ENCODE measurements at regions not wholly inside any gene's neighbourhood (a gene's known extent, or its start where the extent isn't known, plus 50 kb on each side); places are given as distances from the start of the nearest gene placed in this dataset.

DNA sequence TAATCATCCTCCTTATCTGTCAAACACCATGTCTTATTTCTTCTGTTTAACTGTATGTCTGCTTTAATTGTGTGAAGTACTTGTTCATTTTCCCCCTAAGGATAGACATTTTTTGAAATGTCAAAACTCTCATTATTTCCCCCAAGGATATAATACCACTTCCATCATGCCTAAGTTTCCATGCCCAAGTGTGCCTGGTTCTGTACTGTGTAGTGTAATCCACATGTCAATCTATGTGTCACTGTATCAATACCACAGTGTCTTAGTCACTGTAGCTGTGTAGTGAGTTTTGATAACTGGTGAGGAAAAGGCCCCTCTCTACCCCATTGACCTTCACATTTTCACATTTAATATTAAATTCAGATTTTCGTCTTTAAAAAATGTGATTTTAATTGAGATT, 1265.5 kb downstream of the PCDH9 start:
- TF ChIP-seq PTBP1 (IDR thresholded peaks at IDR 0.05; ENCODE audit: low read depth, low read length, poor library complexity, severe bottlenecking): no peak
- TF ChIP-seq, protein P1, sequence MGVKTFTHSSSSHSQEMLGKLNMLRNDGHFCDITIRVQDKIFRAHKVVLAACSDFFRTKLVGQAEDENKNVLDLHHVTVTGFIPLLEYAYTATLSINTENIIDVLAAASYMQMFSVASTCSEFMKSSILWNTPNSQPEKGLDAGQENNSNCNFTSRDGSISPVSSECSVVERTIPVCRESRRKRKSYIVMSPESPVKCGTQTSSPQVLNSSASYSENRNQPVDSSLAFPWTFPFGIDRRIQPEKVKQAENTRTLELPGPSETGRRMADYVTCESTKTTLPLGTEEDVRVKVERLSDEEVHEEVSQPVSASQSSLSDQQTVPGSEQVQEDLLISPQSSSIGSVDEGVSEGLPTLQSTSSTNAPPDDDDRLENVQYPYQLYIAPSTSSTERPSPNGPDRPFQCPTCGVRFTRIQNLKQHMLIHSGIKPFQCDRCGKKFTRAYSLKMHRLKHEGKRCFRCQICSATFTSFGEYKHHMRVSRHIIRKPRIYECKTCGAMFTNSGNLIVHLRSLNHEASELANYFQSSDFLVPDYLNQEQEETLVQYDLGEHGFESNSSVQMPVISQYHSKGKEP (CRISPR knock-in tag; IDR thresholded peaks at IDR 0.05): no peak
- TF ChIP-seq, protein P2, sequence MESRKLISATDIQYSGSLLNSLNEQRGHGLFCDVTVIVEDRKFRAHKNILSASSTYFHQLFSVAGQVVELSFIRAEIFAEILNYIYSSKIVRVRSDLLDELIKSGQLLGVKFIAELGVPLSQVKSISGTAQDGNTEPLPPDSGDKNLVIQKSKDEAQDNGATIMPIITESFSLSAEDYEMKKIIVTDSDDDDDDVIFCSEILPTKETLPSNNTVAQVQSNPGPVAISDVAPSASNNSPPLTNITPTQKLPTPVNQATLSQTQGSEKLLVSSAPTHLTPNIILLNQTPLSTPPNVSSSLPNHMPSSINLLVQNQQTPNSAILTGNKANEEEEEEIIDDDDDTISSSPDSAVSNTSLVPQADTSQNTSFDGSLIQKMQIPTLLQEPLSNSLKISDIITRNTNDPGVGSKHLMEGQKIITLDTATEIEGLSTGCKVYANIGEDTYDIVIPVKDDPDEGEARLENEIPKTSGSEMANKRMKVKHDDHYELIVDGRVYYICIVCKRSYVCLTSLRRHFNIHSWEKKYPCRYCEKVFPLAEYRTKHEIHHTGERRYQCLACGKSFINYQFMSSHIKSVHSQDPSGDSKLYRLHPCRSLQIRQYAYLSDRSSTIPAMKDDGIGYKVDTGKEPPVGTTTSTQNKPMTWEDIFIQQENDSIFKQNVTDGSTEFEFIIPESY (CRISPR knock-in tag; IDR thresholded peaks at IDR 0.05): no peak
- TF ChIP-seq, protein P3, sequence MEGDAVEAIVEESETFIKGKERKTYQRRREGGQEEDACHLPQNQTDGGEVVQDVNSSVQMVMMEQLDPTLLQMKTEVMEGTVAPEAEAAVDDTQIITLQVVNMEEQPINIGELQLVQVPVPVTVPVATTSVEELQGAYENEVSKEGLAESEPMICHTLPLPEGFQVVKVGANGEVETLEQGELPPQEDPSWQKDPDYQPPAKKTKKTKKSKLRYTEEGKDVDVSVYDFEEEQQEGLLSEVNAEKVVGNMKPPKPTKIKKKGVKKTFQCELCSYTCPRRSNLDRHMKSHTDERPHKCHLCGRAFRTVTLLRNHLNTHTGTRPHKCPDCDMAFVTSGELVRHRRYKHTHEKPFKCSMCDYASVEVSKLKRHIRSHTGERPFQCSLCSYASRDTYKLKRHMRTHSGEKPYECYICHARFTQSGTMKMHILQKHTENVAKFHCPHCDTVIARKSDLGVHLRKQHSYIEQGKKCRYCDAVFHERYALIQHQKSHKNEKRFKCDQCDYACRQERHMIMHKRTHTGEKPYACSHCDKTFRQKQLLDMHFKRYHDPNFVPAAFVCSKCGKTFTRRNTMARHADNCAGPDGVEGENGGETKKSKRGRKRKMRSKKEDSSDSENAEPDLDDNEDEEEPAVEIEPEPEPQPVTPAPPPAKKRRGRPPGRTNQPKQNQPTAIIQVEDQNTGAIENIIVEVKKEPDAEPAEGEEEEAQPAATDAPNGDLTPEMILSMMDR (CRISPR knock-in tag; IDR thresholded peaks at IDR 0.05): no peak
- no peak for TF ChIP-seq SP1 (IDR thresholded peaks at IDR 0.05)
- TF ChIP-seq SP1 (CRISPR knock-in tag; IDR thresholded peaks at IDR 0.05): no peak
- TF ChIP-seq RBAK (CRISPR knock-in tag; IDR thresholded peaks at IDR 0.05): no peak
- TF ChIP-seq CENPX (CRISPR knock-in tag; IDR thresholded peaks at IDR 0.05): no peak
- TF ChIP-seq ZMYM3 (CRISPR knock-in tag; IDR thresholded peaks at IDR 0.05): no peak
- TF ChIP-seq ZNF713 (CRISPR knock-in tag; IDR thresholded peaks at IDR 0.05): no peak
- no peak for TF ChIP-seq POLR2AphosphoS5 (IDR thresholded peaks at IDR 0.05; ENCODE audit: low read depth, low read length)
- TF ChIP-seq HCFC1 (IDR thresholded peaks at IDR 0.05; ENCODE audit: low read depth, low read length): no peak
- TF ChIP-seq MAZ (IDR thresholded peaks at IDR 0.05; ENCODE audit: borderline replicate concordance, low read depth, low read length): no peak
- TF ChIP-seq MAZ (CRISPR knock-in tag; IDR thresholded peaks at IDR 0.05; ENCODE audit: low read depth): no peak
- no peak for TF ChIP-seq ZNF670 (CRISPR knock-in tag; IDR thresholded peaks at IDR 0.05; ENCODE audit: borderline replicate concordance)
